Heart left ventricle (tissue), 16 donors: ENCODE measurements at regions not wholly inside any gene's neighbourhood (a gene's known extent, or its start where the extent isn't known, plus 50 kb on each side); places are given as distances from the start of the nearest gene placed in this dataset.

ENCODE experiments used
- ATAC-seq, 4 donors: fragments of 200-7000 bp; cut with Tn5 transposase; one replicate each; pipeline ENCODE4 v1.9.1; 2020 to 2022; ENCODE audit warnings: moderate library complexity in 4 of 4, mild to moderate bottlenecking in 3 of 4, moderate number of reproducible peaks in 1 of 4
- DNase-seq, 5 donors: peaks; one replicate each; pipeline ENCODE4 v3.0.0-alpha.2; 2020
- H3K27ac ChIP-seq, 12 donors: fragments of 200-600 bp; sonication (generic) in 4 of 12; one replicate each; pipeline versions ENCODE4 v1.5.0 to v1.8.0; 2016 to 2022; ENCODE audit warnings: mild to moderate bottlenecking in 2 of 12
- H3K27me3 ChIP-seq, 9 donors: fragments of 200-600 bp; sonication (generic) in 2 of 9; one replicate each; pipeline versions ENCODE4 v1.5.1 to v1.8.0; 2016 to 2022; ENCODE audit warnings: mild to moderate bottlenecking in 3 of 9
- H3K36me3 ChIP-seq, 9 donors: fragments of 200-600 bp; sonication (generic) in 2 of 9; one replicate each; pipeline versions ENCODE4 v1.5.0 to v1.8.0; 2018 to 2022; ENCODE audit warnings: mild to moderate bottlenecking in 2 of 9
- H3K4me1 ChIP-seq, 12 donors: fragments of 200-600 bp; sonication (generic) in 4 of 12; one replicate each; pipeline versions ENCODE4 v1.5.0 to v1.8.0; 2016 to 2022; ENCODE audit warnings: mild to moderate bottlenecking in 3 of 12
- H3K4me3 ChIP-seq, 12 donors: fragments of 200-600 bp; sonication (generic) in 4 of 12; one replicate each; pipeline versions ENCODE4 v1.5.0 to v1.8.0; 2017 to 2022; ENCODE audit warnings: mild to moderate bottlenecking in 9 of 12, moderate library complexity in 4 of 12
- H3K9me3 ChIP-seq, 12 donors: fragments of 200-600 bp; sonication (generic) in 4 of 12; one replicate each; pipeline versions ENCODE4 v1.5.0 to v1.8.0; 2016 to 2022; ENCODE audit warnings: mild to moderate bottlenecking in 1 of 12
- CTCF ChIP-seq, 12 donors: fragments of 200-600 bp; sonication (generic) in 4 of 12; IDR thresholded peaks; one replicate each; pipeline versions ENCODE4 v1.5.0 to v1.8.0; 2018 to 2022; ENCODE audit warnings: antibody characterized with exemption in 12 of 12, mild to moderate bottlenecking in 5 of 12
- POLR2A ChIP-seq, 2 donors: fragments of 450-650 bp; IDR thresholded peaks; one replicate each; pipeline ENCODE4 v1.6.1; 2017; ENCODE audit warnings: antibody characterized with exemption in 2 of 2, mild to moderate bottlenecking in 2 of 2, moderate library complexity in 2 of 2
- WGBS, 4 donors: extraction: QIAGEN DNeasy Blood & Tissue Kit in 2 of 4; methylation state at CpG; one replicate each; pipeline versions ENCODE4 v1.1.5 to v1.1.7; 2013 to 2018; 5-methylcytosine and 5-hydroxymethylcytosine counted together
- intact Hi-C, 10 donors: fragments of 100-400 bp; cut with DNase I; formaldehyde crosslinking; loops; one replicate each; pipeline versions ENCODE4 v1.11.1 to v1.14.2; 2022
- donor health status: ischemic (EF 13 %, LVEDD 7.1; RV severe dilation, severe dysfunction).
- donor health status: healthy with polysubstance abuse.
- donor health status: DM: no; HTN: yes; CAD: no.
- donor health status: DM: no; HTN: no; CAD: no.
- donor health status: ischemic (EF 25% LVEDD 6.9; RV normal size, moderate dysfunction).
- donor health status: ischemic (EF 25% LVEDD 5.7; RV mildly dilated, moderate dysfunction).
- donor health status: healthy.
- donor health status: DM: yes; HTN: yes; CAD: no.
- donor health status: ischemic (EF 35%, LVEDD 5.7; RV mildly dilated, moderate dysfunction).
- donor health status: nonischemic (EF 11% LVEDD 7.7; RV severe dilation, severe dysfunction).
- donor health status: DM: yes; HTN: yes; CAD: no.
- donor health status: PGD.
- donor health status: ischemic (EF 29% LVEDD 5.4; RV normal size, mild dysfunction).
- donor health status: nonischemic (EF 23%, LVEDD 6.1; RV moderate dilation, normal function).

GRCh38 chr2:176669398-176670174 is 400.3 kb downstream of the MTX2 start:
- TF ChIP-seq CTCF (IDR thresholded peaks at IDR 0.05), result no peak
- no peak for TF ChIP-seq POLR2A (IDR thresholded peaks at IDR 0.05)
- ATAC-seq, result peak in 3 of 4 donors; percentile 22 to 81 (median 44)

GRCh38 chr2:176675271-176675949 is 406.2 kb downstream of the MTX2 start:
- 91 to 96% (median 92%) methylated on average over 6 of the region's 6 CpGs for WGBS, 4 donors
- Histone ChIP-seq H3K9me3 (no peaks in the 10 kb centered on the region), H3K4me3 (no peak overlapping the region), H3K27ac (no peak overlapping the region), H3K4me1 (peaks cover 0 to 3% (median 0%) of the 10 kb centered on the region in 12 donors), H3K36me3 (no peaks in the 10 kb centered on the region), H3K27me3 (peaks cover 0 to 9% (median 0%) of the 10 kb centered on the region in 9 donors)
- DNase-seq, result no peak
- no peak for ATAC-seq
- intact Hi-C loops, result loop anchor here in 1 of 10 donors (10.0 kb wide), 1 partner anchor 469 kb away; no protein-coding TSS in a partner anchor
- TF ChIP-seq CTCF (IDR thresholded peaks at IDR 0.05) (no peak), POLR2A (IDR thresholded peaks at IDR 0.05) (no peak)

More at GRCh38 chr2:176669398-176670174, 400.3 kb downstream of the MTX2 start:
- no peaks in the 10 kb centered on the region for H3K9me3 ChIP-seq
- H3K4me3 ChIP-seq, result no peak overlapping the region
- H3K36me3 ChIP-seq, result no peaks in the 10 kb centered on the region
- no peak for DNase-seq
- 33 to 48% (median 41%) methylated on average over 5 of the region's 5 CpGs for WGBS, 4 donors
- H3K27ac ChIP-seq, result peak overlapping the region in 6 of 12 donors; percentile 10 to 74 (median 34)
- intact Hi-C loops, result loop anchor here in 1 of 10 donors (10.0 kb wide), 1 partner anchor 475 kb away; no protein-coding TSS in a partner anchor
- H3K4me1 ChIP-seq, result peaks cover 0 to 17% (median 2%) of the 10 kb centered on the region in 12 donors
- H3K27me3 ChIP-seq, result peaks cover 0 to 6% (median 0%) of the 10 kb centered on the region in 9 donors

- DNase-seq (no peak), ATAC-seq (no peak)
- Histone ChIP-seq H3K36me3 (no peaks in the 10 kb centered on the region), H3K27me3 (peaks cover 0 to 9% (median 0%) of the 10 kb centered on the region in 9 donors), H3K27ac (no peak overlapping the region), H3K9me3 (no peaks in the 10 kb centered on the region), H3K4me1 (peaks cover 0 to 11% (median 3%) of the 10 kb centered on the region in 12 donors), H3K4me3 (no peak overlapping the region)
- intact Hi-C loops, result loop anchor here in 1 of 10 donors (10.0 kb wide), 1 partner anchor 467 kb away; no protein-coding TSS in a partner anchor
- TF ChIP-seq POLR2A (IDR thresholded peaks at IDR 0.05) (no peak), CTCF (IDR thresholded peaks at IDR 0.05) (no peak)
- 82 to 88% (median 85%) methylated on average over 2 of the region's 2 CpGs for WGBS, 4 donors
Measured at GRCh38 chr2:176677746-176678265, 408.6 kb downstream of the MTX2 start.

- H3K9me3 ChIP-seq, result no peaks in the 10 kb centered on the region
- H3K4me1 ChIP-seq, result peaks cover 0 to 15% (median 4%) of the 10 kb centered on the region in 12 donors
- DNase-seq, result no peak
- 78 to 86% (median 80%) methylated on average over 5 of the region's 5 CpGs for WGBS, 4 donors
- no peak for ATAC-seq
- no peaks in the 10 kb centered on the region for H3K36me3 ChIP-seq
- H3K27me3 ChIP-seq, result peaks cover 0 to 15% (median 0%) of the 10 kb centered on the region in 9 donors
- TF ChIP-seq POLR2A (IDR thresholded peaks at IDR 0.05), result no peak
- no peak for TF ChIP-seq CTCF (IDR thresholded peaks at IDR 0.05)
- H3K27ac ChIP-seq, result no peak overlapping the region
- intact Hi-C loops, result loop anchor here in 1 of 10 donors (10.0 kb wide), 1 partner anchor 466 kb away; no protein-coding TSS in a partner anchor
- H3K4me3 ChIP-seq, result no peak overlapping the region
Measured at GRCh38 chr2:176678571-176678970, 409.3 kb downstream of the MTX2 start.
